ENCODE measurements at regions not wholly inside any gene's neighbourhood (a gene's known extent, or its start where the extent isn't known, plus 50 kb on each side); places are given as distances from the start of the nearest gene placed in this dataset.

DNA sequence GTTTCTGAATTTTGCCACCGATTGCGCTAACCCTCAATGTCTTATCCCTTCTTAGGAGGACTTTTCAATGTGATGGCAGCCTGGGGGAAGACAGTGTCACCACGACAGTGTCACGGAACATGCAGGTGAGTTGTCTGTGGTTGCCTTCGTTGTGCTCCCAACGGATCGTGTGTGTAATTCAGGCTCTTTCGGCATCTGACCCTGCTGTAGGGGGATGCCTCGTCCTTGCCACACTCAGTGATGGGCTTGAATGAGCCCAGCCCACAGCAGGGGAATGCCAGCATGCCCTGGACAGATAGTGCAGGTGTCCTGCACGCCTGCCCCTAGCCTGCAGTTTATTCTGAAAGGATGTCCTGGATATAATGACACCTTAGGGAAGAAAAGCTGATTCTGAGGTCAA, 123.8 kb upstream of the RTL1 start:
- H3K9me3 ChIP-seq = no peaks in the 10 kb centered on the region
- DNase-seq = no peak
- H3K36me3 ChIP-seq = peaks cover 97% of the 10 kb centered on the region
- TF ChIP-seq, protein P1, sequence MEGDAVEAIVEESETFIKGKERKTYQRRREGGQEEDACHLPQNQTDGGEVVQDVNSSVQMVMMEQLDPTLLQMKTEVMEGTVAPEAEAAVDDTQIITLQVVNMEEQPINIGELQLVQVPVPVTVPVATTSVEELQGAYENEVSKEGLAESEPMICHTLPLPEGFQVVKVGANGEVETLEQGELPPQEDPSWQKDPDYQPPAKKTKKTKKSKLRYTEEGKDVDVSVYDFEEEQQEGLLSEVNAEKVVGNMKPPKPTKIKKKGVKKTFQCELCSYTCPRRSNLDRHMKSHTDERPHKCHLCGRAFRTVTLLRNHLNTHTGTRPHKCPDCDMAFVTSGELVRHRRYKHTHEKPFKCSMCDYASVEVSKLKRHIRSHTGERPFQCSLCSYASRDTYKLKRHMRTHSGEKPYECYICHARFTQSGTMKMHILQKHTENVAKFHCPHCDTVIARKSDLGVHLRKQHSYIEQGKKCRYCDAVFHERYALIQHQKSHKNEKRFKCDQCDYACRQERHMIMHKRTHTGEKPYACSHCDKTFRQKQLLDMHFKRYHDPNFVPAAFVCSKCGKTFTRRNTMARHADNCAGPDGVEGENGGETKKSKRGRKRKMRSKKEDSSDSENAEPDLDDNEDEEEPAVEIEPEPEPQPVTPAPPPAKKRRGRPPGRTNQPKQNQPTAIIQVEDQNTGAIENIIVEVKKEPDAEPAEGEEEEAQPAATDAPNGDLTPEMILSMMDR (IDR thresholded peaks at IDR 0.05; ENCODE audit: low read depth, low read length) = no peak
- no peaks in the 10 kb centered on the region for H3K4me1 ChIP-seq
- H3K4me3 ChIP-seq (ENCODE audit: low read depth, low read length) = no peak overlapping the region
- H3K27me3 ChIP-seq = no peaks in the 10 kb centered on the region

DNA sequence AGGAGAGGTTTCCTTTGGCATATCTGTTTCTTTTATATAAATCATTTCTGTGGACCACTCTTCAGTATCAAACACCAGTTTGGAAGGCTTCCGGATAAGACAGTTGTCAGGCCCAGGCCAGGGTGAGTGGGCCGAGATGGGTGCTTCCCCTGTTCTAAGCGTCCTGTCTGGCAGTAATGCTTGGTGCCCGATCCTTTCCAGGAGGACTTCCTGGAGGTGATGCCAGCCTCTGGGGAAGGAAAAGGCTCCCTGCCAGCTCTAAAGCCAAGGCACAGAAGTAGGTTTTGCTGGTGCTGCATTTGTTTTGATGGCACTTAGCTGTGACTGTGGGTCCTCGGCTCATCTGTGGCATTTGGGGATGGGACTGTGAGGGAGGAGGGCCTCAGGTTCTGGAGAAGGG, 124.4 kb upstream of the RTL1 start:
- no peak for DNase-seq
- Histone ChIP-seq H3K4me1 (no peaks in the 10 kb centered on the region), H3K27me3 (no peaks in the 10 kb centered on the region), H3K9me3 (no peaks in the 10 kb centered on the region), H3K4me3 (ENCODE audit: low read depth, low read length) (no peak overlapping the region), H3K36me3 (peaks cover 97% of the 10 kb centered on the region)
- TF ChIP-seq, protein P1 (IDR thresholded peaks at IDR 0.05; ENCODE audit: low read depth, low read length) = no peak

DNA sequence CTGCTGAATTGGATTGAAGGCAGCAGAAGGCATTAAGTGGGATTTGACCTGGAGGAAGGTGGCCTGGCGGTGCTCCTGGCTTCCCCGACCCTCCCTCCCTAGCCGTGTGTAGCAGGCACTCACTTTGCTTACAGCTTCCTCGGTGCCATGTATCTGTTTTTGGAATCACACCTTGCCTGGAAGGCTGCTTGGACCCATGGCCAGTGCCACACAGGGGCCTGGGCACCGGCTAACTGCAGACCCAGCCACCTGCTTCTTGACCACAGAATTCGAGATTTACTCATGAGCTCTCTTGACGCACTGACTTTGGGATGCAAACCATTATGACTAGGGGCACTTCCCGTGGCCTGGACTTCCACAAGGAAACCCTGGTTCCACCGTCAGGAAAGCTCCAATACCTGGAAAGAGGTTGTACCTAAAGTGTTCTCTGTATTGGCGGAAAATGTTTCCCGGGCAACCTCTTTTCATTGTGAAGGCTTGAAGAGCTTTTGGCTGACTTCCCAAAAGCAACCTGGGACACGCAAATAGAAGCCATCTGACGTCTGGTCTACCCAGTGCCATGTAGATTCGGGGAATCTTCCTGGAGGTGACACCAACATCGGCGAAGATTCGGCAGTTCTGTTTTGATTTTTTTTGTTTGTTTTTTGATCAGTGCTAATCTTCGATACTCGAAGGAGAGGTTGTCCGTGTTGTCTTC, 125.6 kb upstream of the RTL1 start:
- TF ChIP-seq, protein P1 (IDR thresholded peaks at IDR 0.05; ENCODE audit: low read depth, low read length) = no peak
- no peaks in the 10 kb centered on the region for H3K27me3 ChIP-seq
- H3K4me1 ChIP-seq = no peaks in the 10 kb centered on the region

DNA sequence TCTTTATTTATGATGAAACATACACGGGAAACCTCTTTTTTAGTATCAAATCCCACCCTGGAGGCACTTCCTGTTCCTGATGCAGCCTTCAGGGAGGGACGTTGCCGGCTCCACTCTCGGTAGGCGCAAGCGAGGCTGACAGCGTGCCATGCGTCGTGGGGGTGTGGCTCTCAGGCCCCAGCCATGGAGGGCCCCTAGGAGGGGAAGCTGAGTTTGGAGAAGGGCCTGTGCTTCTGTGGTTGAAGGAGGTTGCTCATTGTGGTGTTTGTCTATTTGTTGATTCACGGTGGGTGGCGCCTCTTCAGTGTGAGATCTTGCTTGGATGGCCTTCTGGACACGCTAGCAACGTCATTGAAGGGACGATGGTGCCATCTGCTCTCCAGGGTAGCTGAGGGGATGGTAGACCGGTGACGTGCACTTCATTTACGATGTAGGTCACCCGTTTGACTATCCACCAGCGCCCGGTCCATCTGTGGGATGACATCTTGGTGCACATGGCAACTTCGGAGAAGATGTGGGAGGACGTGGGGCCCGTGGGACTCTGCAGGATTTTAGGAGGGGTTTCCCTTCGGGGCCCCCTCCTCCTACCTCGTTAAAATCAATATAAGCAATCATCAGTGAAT, 126.3 kb upstream of the RTL1 start:
- H3K4me1 ChIP-seq = no peaks in the 10 kb centered on the region
- TF ChIP-seq, protein P1 (IDR thresholded peaks at IDR 0.05; ENCODE audit: low read depth, low read length) = no peak
- DNase-seq = no peak
- no peak overlapping the region for H3K4me3 ChIP-seq (ENCODE audit: low read depth, low read length)
- H3K9me3 ChIP-seq = no peaks in the 10 kb centered on the region
- no peaks in the 10 kb centered on the region for H3K27me3 ChIP-seq
- peaks cover 97% of the 10 kb centered on the region for H3K36me3 ChIP-seq

More for the DNA sequence above, 125.6 kb upstream of the RTL1 start:
- no peak overlapping the region for H3K4me3 ChIP-seq (ENCODE audit: low read depth, low read length)
- no peak for DNase-seq
- H3K36me3 ChIP-seq = peaks cover 97% of the 10 kb centered on the region
- no peaks in the 10 kb centered on the region for H3K9me3 ChIP-seq

DNA sequence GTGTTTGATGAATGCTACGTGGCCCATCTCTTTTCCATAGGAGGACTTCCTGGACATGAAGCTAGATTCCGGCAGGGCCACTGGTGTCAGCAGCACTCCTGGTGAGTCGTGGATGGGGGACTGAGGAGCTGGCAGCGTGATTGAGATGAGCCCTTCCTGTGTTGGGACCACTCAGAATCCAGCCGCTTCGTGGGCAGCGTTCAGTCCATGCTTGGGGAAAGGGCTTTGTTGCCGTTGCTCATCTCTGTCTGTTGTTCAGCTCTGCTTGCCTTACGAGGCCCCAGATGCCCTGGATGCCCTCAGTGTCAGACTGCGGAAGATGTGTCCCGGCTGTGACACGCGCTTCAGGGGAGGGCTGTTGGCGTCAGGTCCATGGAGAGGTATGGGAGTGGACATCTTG, 127.1 kb upstream of the RTL1 start:
- Histone ChIP-seq H3K9me3 (no peaks in the 10 kb centered on the region), H3K4me3 (ENCODE audit: low read depth, low read length) (no peak overlapping the region), H3K27me3 (no peaks in the 10 kb centered on the region), H3K36me3 (peaks cover 97% of the 10 kb centered on the region), H3K4me1 (no peaks in the 10 kb centered on the region)
- no peak for DNase-seq
- TF ChIP-seq, protein P1 (IDR thresholded peaks at IDR 0.05; ENCODE audit: low read depth, low read length) = no peak

DNA sequence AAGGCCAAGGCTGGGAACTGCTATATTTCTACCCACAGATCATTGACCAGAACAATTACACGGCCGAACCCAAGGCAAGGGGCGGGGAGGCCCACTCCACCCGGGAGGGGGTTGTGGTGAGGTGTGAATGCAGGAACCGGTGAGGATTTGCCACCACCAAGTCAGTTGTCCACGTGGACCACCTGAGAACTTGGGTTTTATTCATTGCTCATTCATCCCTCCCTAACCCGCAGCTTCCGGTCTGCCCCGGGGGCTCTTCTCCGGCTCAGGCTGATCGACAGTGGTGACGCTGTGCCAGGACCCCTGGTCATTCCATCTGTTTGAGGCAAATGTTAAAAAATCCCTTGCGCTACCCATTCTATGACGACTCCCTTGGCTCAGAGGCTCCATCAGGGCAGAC, 127.7 kb upstream of the RTL1 start:
- peaks cover 97% of the 10 kb centered on the region for H3K36me3 ChIP-seq

More for the DNA sequence above, 127.7 kb upstream of the RTL1 start:
- no peaks in the 10 kb centered on the region for H3K27me3 ChIP-seq
- DNase-seq = no peak
- H3K9me3 ChIP-seq = no peaks in the 10 kb centered on the region
- TF ChIP-seq, protein P1 (IDR thresholded peaks at IDR 0.05; ENCODE audit: low read depth, low read length) = no peak
- H3K4me3 ChIP-seq (ENCODE audit: low read depth, low read length) = no peak overlapping the region
- H3K4me1 ChIP-seq = no peaks in the 10 kb centered on the region

Data from BE2C (cell line).